Loucy (cell line): ENCODE measurements at regions not wholly inside any gene's neighbourhood (a gene's known extent, or its start where the extent isn't known, plus 50 kb on each side); places are given as distances from the start of the nearest gene placed in this dataset.

ENCODE experiments used
- H2AFZ ChIP-seq: fragments of 200-600 bp; sonication (generic); 2 replicates; pipeline ENCODE4 v1.6.0; 2016; ENCODE audit warnings: antibody characterized with exemption, mild to moderate bottlenecking, low read length, moderate library complexity
- H3F3A ChIP-seq: fragments of 200-600 bp; 2 replicates; pipeline ENCODE4 v1.6.0; 2016; ENCODE audit warnings: antibody characterized with exemption, low read depth, mild to moderate bottlenecking
- H3K27me3 ChIP-seq: fragments of 200-600 bp; sonication (generic); 2 replicates; pipeline ENCODE4 v1.6.1; 2014; ENCODE audit warnings: low read length, mild to moderate bottlenecking; ENCODE audit not compliant: insufficient read depth, poor library complexity, severe bottlenecking
- H3K36me3 ChIP-seq: fragments of 200-600 bp; sonication (generic); 2 replicates; pipeline ENCODE4 v1.6.1; 2016; ENCODE audit warnings: low read length; ENCODE audit not compliant: insufficient read depth
- H3K4me1 ChIP-seq: fragments of 200-600 bp; sonication (generic); 2 replicates; pipeline ENCODE4 v1.5.1; 2014; ENCODE audit warnings: low read length, mild to moderate bottlenecking; ENCODE audit not compliant: insufficient read depth, poor library complexity, severe bottlenecking
- H3K4me2 ChIP-seq: fragments of 200-600 bp; sonication (generic); 2 replicates; pipeline ENCODE4 v1.6.0; 2014; ENCODE audit warnings: antibody characterized with exemption, low read length, low read depth, mild to moderate bottlenecking; ENCODE audit not compliant: poor library complexity, severe bottlenecking
- H3K4me3 ChIP-seq: fragments of 200-600 bp; sonication (generic); 2 replicates; pipeline ENCODE4 v1.5.1; 2014; ENCODE audit warnings: low read length, mild to moderate bottlenecking, mixed read lengths; ENCODE audit not compliant: poor library complexity, severe bottlenecking
- H3K79me2 ChIP-seq: fragments of 200-600 bp; sonication (generic); 2 replicates; pipeline ENCODE4 v1.6.1; 2014; ENCODE audit warnings: low read length; ENCODE audit not compliant: insufficient read depth
- H3K9ac ChIP-seq: fragments of 200-600 bp; sonication (generic); 2 replicates; pipeline ENCODE4 v1.6.0; 2014; ENCODE audit warnings: mild to moderate bottlenecking, low read depth, low read length, moderate library complexity; ENCODE audit not compliant: poor library complexity, severe bottlenecking
- H3K9me2 ChIP-seq: fragments of 200-600 bp; sonication (generic); replicated peaks from 2 replicates; pipeline ENCODE4 v1.6.1; 2016; ENCODE audit warnings: low read depth, low read length, mixed read lengths
- H3K9me3 ChIP-seq: fragments of 200-600 bp; sonication (generic); 2 replicates; pipeline ENCODE4 v1.6.1; 2014; ENCODE audit warnings: mild to moderate bottlenecking, antibody characterized with exemption, low read length, low read depth; ENCODE audit not compliant: insufficient read depth
- H4K20me1 ChIP-seq: fragments of 200-600 bp; sonication (generic); 2 replicates; pipeline ENCODE4 v1.6.0; 2014; ENCODE audit warnings: antibody characterized with exemption, low read length, mild to moderate bottlenecking; ENCODE audit not compliant: insufficient read depth, poor library complexity, severe bottlenecking
- EZH2phosphoT487 ChIP-seq: fragments of 200-600 bp; IDR thresholded peaks from 2 replicates; pipeline ENCODE4 v1.6.1; 2018; ENCODE audit warnings: antibody characterized with exemption, mild to moderate bottlenecking, moderate library complexity, borderline replicate concordance
- TF ChIP-seq, protein P1 (sequence below): fragments of 200-600 bp; sonication (generic); conservative IDR thresholded peaks from 2 replicates; pipeline ENCODE4 v1.5.1; 2014; ENCODE audit warnings: mild to moderate bottlenecking, antibody characterized with exemption, low read length

DNA sequence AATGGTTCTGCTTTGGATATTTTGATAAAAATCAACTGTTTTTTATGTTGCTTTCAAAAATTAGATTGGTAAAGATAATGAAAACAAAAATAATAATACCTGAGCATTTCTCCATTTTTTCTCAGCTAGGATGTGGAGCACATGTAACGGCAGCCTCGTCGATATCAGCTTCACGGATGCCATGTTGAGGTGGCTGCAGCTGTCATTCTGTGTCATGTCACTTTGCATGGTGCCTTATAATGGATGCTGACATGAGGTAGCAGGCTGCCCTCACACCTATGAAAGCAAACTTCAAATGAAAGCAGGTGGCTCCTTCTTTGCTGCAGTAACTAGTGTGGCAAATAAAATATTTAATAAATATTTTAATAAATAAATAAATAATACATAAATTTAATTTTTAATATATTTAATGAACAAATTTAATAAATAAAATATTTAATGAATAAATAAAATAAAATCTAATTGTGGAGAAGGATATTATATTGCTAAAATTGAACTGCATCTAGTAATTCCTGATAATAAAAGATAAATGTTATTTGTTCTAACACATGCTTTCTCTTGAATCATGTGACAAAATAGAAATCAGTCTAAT is 955.7 kb upstream of the SLC10A2 start:
- Histone ChIP-seq H2AFZ (no peak overlapping the region), H3F3A (no peaks in the 10 kb centered on the region), H3K79me2 (no peaks in the 10 kb centered on the region), H3K4me2 (no peak overlapping the region), H3K9me3 (peaks cover 4% of the 10 kb centered on the region; the same call in 1 of the 2 replicates), H4K20me1 (no peaks in the 10 kb centered on the region), H3K9me2 (no peaks in the 10 kb centered on the region), H3K27me3 (no peaks in the 10 kb centered on the region), H3K9ac (no peak overlapping the region), H3K4me1 (no peaks in the 10 kb centered on the region), H3K4me3 (no peak overlapping the region), H3K36me3 (no peaks in the 10 kb centered on the region)
- TF ChIP-seq, protein P1, sequence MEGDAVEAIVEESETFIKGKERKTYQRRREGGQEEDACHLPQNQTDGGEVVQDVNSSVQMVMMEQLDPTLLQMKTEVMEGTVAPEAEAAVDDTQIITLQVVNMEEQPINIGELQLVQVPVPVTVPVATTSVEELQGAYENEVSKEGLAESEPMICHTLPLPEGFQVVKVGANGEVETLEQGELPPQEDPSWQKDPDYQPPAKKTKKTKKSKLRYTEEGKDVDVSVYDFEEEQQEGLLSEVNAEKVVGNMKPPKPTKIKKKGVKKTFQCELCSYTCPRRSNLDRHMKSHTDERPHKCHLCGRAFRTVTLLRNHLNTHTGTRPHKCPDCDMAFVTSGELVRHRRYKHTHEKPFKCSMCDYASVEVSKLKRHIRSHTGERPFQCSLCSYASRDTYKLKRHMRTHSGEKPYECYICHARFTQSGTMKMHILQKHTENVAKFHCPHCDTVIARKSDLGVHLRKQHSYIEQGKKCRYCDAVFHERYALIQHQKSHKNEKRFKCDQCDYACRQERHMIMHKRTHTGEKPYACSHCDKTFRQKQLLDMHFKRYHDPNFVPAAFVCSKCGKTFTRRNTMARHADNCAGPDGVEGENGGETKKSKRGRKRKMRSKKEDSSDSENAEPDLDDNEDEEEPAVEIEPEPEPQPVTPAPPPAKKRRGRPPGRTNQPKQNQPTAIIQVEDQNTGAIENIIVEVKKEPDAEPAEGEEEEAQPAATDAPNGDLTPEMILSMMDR: no peak
- no peak for TF ChIP-seq EZH2phosphoT487

DNA sequence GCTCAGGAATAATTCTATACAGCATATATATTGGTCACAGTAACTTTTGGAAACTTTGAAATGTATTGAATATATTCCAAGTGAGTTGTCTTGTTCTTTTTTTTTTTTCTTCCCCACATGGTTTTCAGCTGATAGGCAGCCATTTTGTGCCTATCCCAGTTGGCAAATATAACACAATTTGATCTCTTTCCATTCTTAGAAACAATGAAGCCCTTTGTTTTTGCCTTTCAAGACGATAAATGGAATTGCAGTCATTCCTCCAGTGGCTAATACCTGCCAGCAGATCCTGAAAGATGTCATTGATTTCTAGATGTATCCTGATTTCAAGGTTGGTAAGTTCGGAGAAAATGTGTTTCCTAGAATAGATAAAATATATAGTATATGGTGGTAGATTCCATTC is 951.1 kb upstream of the SLC10A2 start:
- no peak overlapping the region for H3K9ac ChIP-seq
- no peak overlapping the region for H3K4me2 ChIP-seq
- H4K20me1 ChIP-seq: no peaks in the 10 kb centered on the region
- H3F3A ChIP-seq: no peaks in the 10 kb centered on the region
- no peaks in the 10 kb centered on the region for H3K9me2 ChIP-seq
- H3K4me3 ChIP-seq: no peak overlapping the region
- peaks cover 4% of the 10 kb centered on the region; the same call in 1 of the 2 replicates for H3K9me3 ChIP-seq
- H3K79me2 ChIP-seq: no peaks in the 10 kb centered on the region
- no peaks in the 10 kb centered on the region for H3K4me1 ChIP-seq
- TF ChIP-seq EZH2phosphoT487: no peak
- TF ChIP-seq, protein P1: no peak
- no peak overlapping the region for H2AFZ ChIP-seq
- no peaks in the 10 kb centered on the region for H3K27me3 ChIP-seq
- no peaks in the 10 kb centered on the region for H3K36me3 ChIP-seq

DNA sequence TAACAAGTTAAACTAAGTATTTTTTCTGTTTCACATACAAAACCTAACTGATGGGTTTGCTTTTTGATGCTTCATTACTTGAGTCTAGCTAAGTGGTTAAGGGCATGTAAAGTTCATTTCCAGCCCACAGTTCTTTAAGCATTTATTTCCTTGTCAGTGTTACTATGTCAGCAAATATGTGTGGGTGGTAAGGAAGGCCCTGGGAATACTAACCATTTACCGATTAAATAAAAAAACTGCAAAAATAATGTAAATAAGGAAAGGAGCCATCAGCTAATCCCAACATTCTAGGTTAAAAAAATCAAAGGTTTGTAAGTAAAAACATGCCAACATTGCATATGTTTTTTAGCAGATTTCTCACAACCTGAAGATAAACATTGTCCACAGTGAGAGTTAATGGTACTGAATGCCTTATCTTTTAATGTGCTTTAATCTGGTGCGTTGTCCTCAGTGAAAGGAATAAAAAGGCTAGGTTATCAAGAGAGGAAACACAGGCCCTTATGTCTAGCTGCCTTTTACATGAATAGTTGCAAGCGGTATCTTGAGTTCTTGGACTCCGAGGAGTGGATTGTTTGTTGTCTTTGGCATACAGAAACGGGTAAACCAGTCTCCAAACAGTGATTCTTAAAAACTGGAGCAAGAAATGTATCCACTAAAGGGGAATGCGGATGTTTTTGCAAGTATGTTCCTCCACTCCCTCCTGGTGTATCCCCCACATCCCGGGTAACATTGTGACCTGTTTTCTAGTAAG is 949.6 kb upstream of the SLC10A2 start:
- H3K27me3 ChIP-seq: no peaks in the 10 kb centered on the region
- no peaks in the 10 kb centered on the region for H3K9me2 ChIP-seq
- no peak overlapping the region for H2AFZ ChIP-seq
- no peaks in the 10 kb centered on the region for H3K36me3 ChIP-seq
- H3F3A ChIP-seq: no peaks in the 10 kb centered on the region
- no peaks in the 10 kb centered on the region for H4K20me1 ChIP-seq
- H3K4me3 ChIP-seq: no peak overlapping the region
- no peak overlapping the region for H3K4me2 ChIP-seq
- H3K9me3 ChIP-seq: peaks cover 4% of the 10 kb centered on the region; the same call in 1 of the 2 replicates
- H3K9ac ChIP-seq: no peak overlapping the region
- H3K4me1 ChIP-seq: no peaks in the 10 kb centered on the region
- TF ChIP-seq EZH2phosphoT487: no peak
- TF ChIP-seq, protein P1: no peak
- no peaks in the 10 kb centered on the region for H3K79me2 ChIP-seq
